MM.1S (cell line): ENCODE measurements at regions not wholly inside any gene's neighbourhood (a gene's known extent, or its start where the extent isn't known, plus 50 kb on each side); places are given as distances from the start of the nearest gene placed in this dataset.

ENCODE experiments used
- CTCF ChIP-seq: fragments of 300-600 bp; sonication (generic); IDR thresholded peaks from 2 replicates; pipeline ENCODE4 v1.5.1; 2016; ENCODE audit warnings: antibody characterized with exemption, low read length, mixed read lengths
- EZH2 ChIP-seq: fragments of 300-600 bp; sonication (generic); optimal IDR thresholded peaks from 2 replicates; pipeline ENCODE3; 2017; ENCODE audit warnings: low read depth, mild to moderate bottlenecking, antibody characterized with exemption, low read length, mixed read lengths

- TF ChIP-seq CTCF: no peak
- no peak for TF ChIP-seq EZH2
These were observed 1686.5 kb upstream of the PCDH7 start for GRCh38 chr4:29033703-29034102.
